ENCODE measurements at regions not wholly inside any gene's neighbourhood (a gene's known extent, or its start where the extent isn't known, plus 50 kb on each side); places are given as distances from the start of the nearest gene placed in this dataset.
A peak's percentile ranks its signal among the peaks of the same experiment; 100 is the strongest.
"Not testable (repeated sequence)": the region's sequence is repeated elsewhere in the genome, so short reads cannot be mapped to it uniquely, and the experiment has no call there.

- DNase-seq, result not testable (repeated sequence)
These were observed 298.5 kb downstream of the DUSP6 start for GRCh38 chr12:89053817-89054216.

- DNase-seq, result peak; percentile 68
These were observed 301.1 kb downstream of the DUSP6 start for GRCh38 chr12:89051065-89051677.

GRCh38 chr12:89047856-89048418 is 304.4 kb downstream of the DUSP6 start:
- DNase-seq, result no peak

- DNase-seq, result no peak
These were observed 311.2 kb downstream of the DUSP6 start for GRCh38 chr12:89041078-89041477.

- peak; percentile 60 for DNase-seq
These were observed 311.9 kb downstream of the DUSP6 start for GRCh38 chr12:89040146-89040964.

- DNase-seq, result no peak
These were observed 313.3 kb downstream of the DUSP6 start for GRCh38 chr12:89038831-89039512.

GRCh38 chr12:89033062-89033461 is 319.2 kb downstream of the DUSP6 start:
- no peak for DNase-seq

GRCh38 chr12:89029961-89030360 is 322.3 kb downstream of the DUSP6 start:
- DNase-seq, result no peak

- no peak for DNase-seq
These were observed 327.7 kb downstream of the DUSP6 start for GRCh38 chr12:89024580-89024979.

GRCh38 chr12:89023936-89024335 is 328.4 kb downstream of the DUSP6 start:
- DNase-seq, result no peak

- DNase-seq, result no peak
These were observed 331.6 kb downstream of the DUSP6 start for GRCh38 chr12:89020689-89021088.

- DNase-seq, result no peak
These were observed 332.2 kb downstream of the DUSP6 start for GRCh38 chr12:89020121-89020480.

- peak; percentile 79 for DNase-seq
These were observed 332.7 kb downstream of the DUSP6 start for GRCh38 chr12:89019439-89020120.

GRCh38 chr12:89016970-89017778 is 335.1 kb downstream of the DUSP6 start:
- DNase-seq, result peak; percentile 66

- DNase-seq, result no peak
These were observed 336.9 kb downstream of the DUSP6 start for GRCh38 chr12:89015419-89015818.

- no peak for DNase-seq
These were observed 353.9 kb downstream of the DUSP6 start for GRCh38 chr12:88998421-88998820.

- no peak for DNase-seq
These were observed 356.0 kb downstream of the DUSP6 start for GRCh38 chr12:88996200-88996788.

- DNase-seq, result no peak
These were observed 357.3 kb downstream of the DUSP6 start for GRCh38 chr12:88994971-88995370.

GRCh38 chr12:88994537-88994936 is 357.8 kb downstream of the DUSP6 start:
- no peak for DNase-seq

GRCh38 chr12:88993651-88994050 is 358.6 kb downstream of the DUSP6 start:
- no peak for DNase-seq

- no peak for DNase-seq
These were observed 366.2 kb downstream of the DUSP6 start for GRCh38 chr12:88986056-88986455.

- DNase-seq, result no peak
These were observed 366.7 kb downstream of the DUSP6 start for GRCh38 chr12:88985631-88986030.
